GM23248 (cell line): ENCODE measurements at regions not wholly inside any gene's neighbourhood (a gene's known extent, or its start where the extent isn't known, plus 50 kb on each side); places are given as distances from the start of the nearest gene placed in this dataset.

Experiments
- EZH2 ChIP-seq: fragments of 200-600 bp; sonication (generic); IDR thresholded peaks from 2 replicates; pipeline ENCODE4 v1.6.1; 2018; ENCODE audit warnings: antibody characterized with exemption, mild to moderate bottlenecking; ENCODE audit not compliant: insufficient read depth, poor library complexity, severe bottlenecking
- EZH2phosphoT487 ChIP-seq: fragments of 200-600 bp; sonication (generic); IDR thresholded peaks from 2 replicates; pipeline ENCODE4 v1.6.1; 2018; ENCODE audit warnings: antibody characterized with exemption, moderate library complexity, mild to moderate bottlenecking, low read depth; ENCODE audit not compliant: insufficient read depth

- TF ChIP-seq EZH2 (no peak), EZH2phosphoT487 (no peak)
Measured at GRCh38 chr1:238537641-238538040, 646.9 kb upstream of the ZP4 start.
